Liver (tissue), 8 donors: ENCODE measurements at regions not wholly inside any gene's neighbourhood (a gene's known extent, or its start where the extent isn't known, plus 50 kb on each side); places are given as distances from the start of the nearest gene placed in this dataset.

Experiments
- DNase-seq: peaks from one replicate; pipeline ENCODE4 v3.0.0-alpha.2; 2017; ENCODE audit warnings: low spot score
- H3K27ac ChIP-seq, 2 donors: one replicate each; pipeline ENCODE4 v1.7.0; 2013; ENCODE audit warnings: inconsistent platforms in 2 of 2, low read length in 2 of 2, control low read depth in 1 of 2, low read depth in 1 of 2, mild to moderate bottlenecking in 1 of 2
- H3K27me3 ChIP-seq, 4 donors: one replicate each; pipeline versions ENCODE4 v1.6.1 to v1.7.0; 2013; ENCODE audit warnings: low read length in 3 of 4, inconsistent platforms in 1 of 4, mild to moderate bottlenecking in 1 of 4, moderate library complexity in 1 of 4; ENCODE audit not compliant: control insufficient read depth in 4 of 4, insufficient read depth in 4 of 4
- H3K36me3 ChIP-seq, 4 donors: one replicate each; pipeline versions ENCODE4 v1.6.1 to v1.7.0; 2013; ENCODE audit warnings: low read length in 3 of 4, mild to moderate bottlenecking in 3 of 4, low read depth in 1 of 4, moderate library complexity in 1 of 4; ENCODE audit not compliant: control insufficient read depth in 4 of 4, insufficient read depth in 3 of 4
- H3K4me1 ChIP-seq, 4 donors: one replicate each; pipeline versions ENCODE4 v1.6.1 to v1.7.0; 2013; ENCODE audit warnings: low read length in 3 of 4, mild to moderate bottlenecking in 3 of 4, moderate library complexity in 1 of 4; ENCODE audit not compliant: control insufficient read depth in 4 of 4, insufficient read depth in 4 of 4
- H3K4me3 ChIP-seq, 3 donors: one replicate each; pipeline versions ENCODE4 v1.6.1 to v1.7.0; 2013; ENCODE audit warnings: low read length in 3 of 3, control low read depth in 1 of 3, low read depth in 1 of 3, mild to moderate bottlenecking in 1 of 3
- H3K9ac ChIP-seq, 2 donors: one replicate each; pipeline ENCODE4 v1.7.0; 2013; ENCODE audit warnings: low read length in 2 of 2, mild to moderate bottlenecking in 2 of 2, moderate library complexity in 2 of 2, control low read depth in 1 of 2, low read depth in 1 of 2
- H3K9me3 ChIP-seq, 4 donors: one replicate each; pipeline versions ENCODE4 v1.6.1 to v1.7.0; 2013; ENCODE audit warnings: low read length in 3 of 4; ENCODE audit not compliant: control insufficient read depth in 4 of 4
- EGR1 ChIP-seq, 2 donors: IDR thresholded peaks; 2 replicates each; pipeline ENCODE4 v1.6.1; 2016 to 2018; ENCODE audit warnings: antibody characterized with exemption in 2 of 2, low read depth in 2 of 2
- FOXA1 ChIP-seq: IDR thresholded peaks from 2 replicates; pipeline ENCODE4 v1.6.1; 2016; ENCODE audit warnings: antibody characterized with exemption
- FOXA2 ChIP-seq: IDR thresholded peaks from 2 replicates; pipeline ENCODE4 v1.6.1; 2016; ENCODE audit warnings: antibody characterized with exemption
- GABPA ChIP-seq, 2 donors: IDR thresholded peaks in 1 of 2; conservative IDR thresholded peaks in 1 of 2; 2 replicates each; pipeline ENCODE4 v1.6.1; 2016; ENCODE audit warnings: antibody characterized with exemption in 2 of 2, mild to moderate bottlenecking in 1 of 2, moderate library complexity in 1 of 2
- HNF4A ChIP-seq, 2 donors: conservative IDR thresholded peaks; 2 replicates each; pipeline ENCODE4 v1.6.1; 2016; ENCODE audit warnings: antibody characterized with exemption in 2 of 2, mild to moderate bottlenecking in 2 of 2
- HNF4G ChIP-seq: IDR thresholded peaks from 2 replicates; pipeline ENCODE4 v1.6.1; 2016; ENCODE audit warnings: antibody characterized with exemption
- JUND ChIP-seq, 2 donors: IDR thresholded peaks; 2 replicates each; pipeline ENCODE4 v1.6.1; 2016; ENCODE audit warnings: antibody characterized with exemption in 2 of 2
- NR2F2 ChIP-seq: IDR thresholded peaks from 2 replicates; pipeline ENCODE4 v1.6.1; 2016; ENCODE audit warnings: antibody characterized with exemption
- RAD21 ChIP-seq, 2 donors: IDR thresholded peaks; 2 replicates each; pipeline ENCODE4 v1.6.1; 2016; ENCODE audit warnings: antibody characterized with exemption in 2 of 2, mild to moderate bottlenecking in 2 of 2
- RXRA ChIP-seq, 2 donors: IDR thresholded peaks; 2 replicates each; pipeline ENCODE4 v1.6.1; 2017 to 2018; ENCODE audit warnings: antibody characterized with exemption in 2 of 2, mild to moderate bottlenecking in 1 of 2
- WGBS: extraction: QIAGEN DNeasy Blood & Tissue Kit; methylation state at CpG from one replicate; pipeline ENCODE4 v1.1.7; 2013; 5-methylcytosine and 5-hydroxymethylcytosine counted together
- TF ChIP-seq, protein P1 (sequence below): IDR thresholded peaks from 2 replicates; pipeline ENCODE4 v1.6.1; 2016; ENCODE audit warnings: antibody characterized with exemption
- TF ChIP-seq, protein P2 (sequence below): fragments of 150-350 bp; IDR thresholded peaks from 2 replicates; pipeline ENCODE4 v1.5.1; 2017; ENCODE audit warnings: improper control_type of control experiment, low read depth, low read length; ENCODE audit not compliant: missing input control
- TF ChIP-seq, protein P3 (sequence below): IDR thresholded peaks from 2 replicates; pipeline ENCODE4 v1.6.1; 2016; ENCODE audit warnings: antibody characterized with exemption
- donor health status: healthy.
- donor health status: healthy.
- donor health status: healthy.
- donor health status: healthy.
- donor health status: healthy.

GRCh38 chr1:97004054-97004453 is 282.5 kb downstream of the PTBP2 start:
- Histone ChIP-seq H3K27me3 (no peaks in the 10 kb centered on the region), H3K4me3 (no peak overlapping the region), H3K9ac (no peak overlapping the region), H3K36me3 (no peaks in the 10 kb centered on the region), H3K4me1 (no peaks in the 10 kb centered on the region), H3K9me3 (no peaks in the 10 kb centered on the region), H3K27ac (no peak overlapping the region)
- TF ChIP-seq GABPA (IDR thresholded peaks at IDR 0.05 in 1 of 2, conservative IDR thresholded peaks at IDR 0.05 in 1 of 2) (no peak), NR2F2 (no peak), HNF4A (conservative IDR thresholded peaks at IDR 0.05) (no peak), EGR1 (IDR thresholded peaks at IDR 0.05; ENCODE audit: low read depth in 2 of 2) (no peak), HNF4G (no peak)
- TF ChIP-seq, protein P1, sequence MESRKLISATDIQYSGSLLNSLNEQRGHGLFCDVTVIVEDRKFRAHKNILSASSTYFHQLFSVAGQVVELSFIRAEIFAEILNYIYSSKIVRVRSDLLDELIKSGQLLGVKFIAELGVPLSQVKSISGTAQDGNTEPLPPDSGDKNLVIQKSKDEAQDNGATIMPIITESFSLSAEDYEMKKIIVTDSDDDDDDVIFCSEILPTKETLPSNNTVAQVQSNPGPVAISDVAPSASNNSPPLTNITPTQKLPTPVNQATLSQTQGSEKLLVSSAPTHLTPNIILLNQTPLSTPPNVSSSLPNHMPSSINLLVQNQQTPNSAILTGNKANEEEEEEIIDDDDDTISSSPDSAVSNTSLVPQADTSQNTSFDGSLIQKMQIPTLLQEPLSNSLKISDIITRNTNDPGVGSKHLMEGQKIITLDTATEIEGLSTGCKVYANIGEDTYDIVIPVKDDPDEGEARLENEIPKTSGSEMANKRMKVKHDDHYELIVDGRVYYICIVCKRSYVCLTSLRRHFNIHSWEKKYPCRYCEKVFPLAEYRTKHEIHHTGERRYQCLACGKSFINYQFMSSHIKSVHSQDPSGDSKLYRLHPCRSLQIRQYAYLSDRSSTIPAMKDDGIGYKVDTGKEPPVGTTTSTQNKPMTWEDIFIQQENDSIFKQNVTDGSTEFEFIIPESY, result no peak
- TF ChIP-seq, protein P2, sequence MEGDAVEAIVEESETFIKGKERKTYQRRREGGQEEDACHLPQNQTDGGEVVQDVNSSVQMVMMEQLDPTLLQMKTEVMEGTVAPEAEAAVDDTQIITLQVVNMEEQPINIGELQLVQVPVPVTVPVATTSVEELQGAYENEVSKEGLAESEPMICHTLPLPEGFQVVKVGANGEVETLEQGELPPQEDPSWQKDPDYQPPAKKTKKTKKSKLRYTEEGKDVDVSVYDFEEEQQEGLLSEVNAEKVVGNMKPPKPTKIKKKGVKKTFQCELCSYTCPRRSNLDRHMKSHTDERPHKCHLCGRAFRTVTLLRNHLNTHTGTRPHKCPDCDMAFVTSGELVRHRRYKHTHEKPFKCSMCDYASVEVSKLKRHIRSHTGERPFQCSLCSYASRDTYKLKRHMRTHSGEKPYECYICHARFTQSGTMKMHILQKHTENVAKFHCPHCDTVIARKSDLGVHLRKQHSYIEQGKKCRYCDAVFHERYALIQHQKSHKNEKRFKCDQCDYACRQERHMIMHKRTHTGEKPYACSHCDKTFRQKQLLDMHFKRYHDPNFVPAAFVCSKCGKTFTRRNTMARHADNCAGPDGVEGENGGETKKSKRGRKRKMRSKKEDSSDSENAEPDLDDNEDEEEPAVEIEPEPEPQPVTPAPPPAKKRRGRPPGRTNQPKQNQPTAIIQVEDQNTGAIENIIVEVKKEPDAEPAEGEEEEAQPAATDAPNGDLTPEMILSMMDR, result no peak
- DNase-seq, result no peak
- 80% methylated on average over 2 of the region's 2 CpGs for WGBS

DNA sequence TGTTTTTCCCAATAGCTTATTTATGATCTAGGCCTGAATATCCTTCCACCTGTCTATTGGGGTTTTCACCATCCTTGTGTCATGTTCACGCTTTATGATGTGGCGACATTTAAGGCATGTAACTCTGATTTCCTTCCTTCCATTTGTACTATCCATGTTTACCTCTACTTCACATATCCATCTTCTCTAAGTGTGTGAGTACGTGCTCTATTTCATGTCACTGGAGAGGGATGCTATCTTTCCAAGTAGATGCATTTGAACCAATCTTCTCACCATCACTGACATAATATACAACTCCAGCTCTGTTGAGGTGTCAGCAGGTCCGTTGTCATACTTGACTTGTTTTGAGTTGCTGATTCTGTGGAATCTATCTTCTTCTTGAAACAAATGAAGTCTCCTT is 283.2 kb downstream of the PTBP2 start:
- Histone ChIP-seq H3K9ac (no peak overlapping the region), H3K4me3 (no peak overlapping the region), H3K4me1 (no peaks in the 10 kb centered on the region), H3K36me3 (no peaks in the 10 kb centered on the region), H3K9me3 (no peaks in the 10 kb centered on the region), H3K27ac (no peak overlapping the region), H3K27me3 (no peaks in the 10 kb centered on the region)
- no peak for TF ChIP-seq HNF4G
- no peak for TF ChIP-seq GABPA (IDR thresholded peaks at IDR 0.05 in 1 of 2, conservative IDR thresholded peaks at IDR 0.05 in 1 of 2)
- TF ChIP-seq FOXA2, result no peak
- no peak for TF ChIP-seq EGR1 (IDR thresholded peaks at IDR 0.05; ENCODE audit: low read depth in 2 of 2)
- TF ChIP-seq RXRA (IDR thresholded peaks at IDR 0.05), result no peak
- no peak for TF ChIP-seq JUND (IDR thresholded peaks at IDR 0.05)
- TF ChIP-seq, protein P3, sequence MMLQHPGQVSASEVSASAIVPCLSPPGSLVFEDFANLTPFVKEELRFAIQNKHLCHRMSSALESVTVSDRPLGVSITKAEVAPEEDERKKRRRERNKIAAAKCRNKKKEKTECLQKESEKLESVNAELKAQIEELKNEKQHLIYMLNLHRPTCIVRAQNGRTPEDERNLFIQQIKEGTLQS, result no peak
- TF ChIP-seq, protein P1, result no peak
- no peak for TF ChIP-seq RAD21 (IDR thresholded peaks at IDR 0.05)
- TF ChIP-seq HNF4A (conservative IDR thresholded peaks at IDR 0.05), result no peak
- TF ChIP-seq FOXA1, result no peak
- TF ChIP-seq NR2F2, result no peak
- WGBS, result 92% methylated on average over 4 of the region's 4 CpGs
- no peak for DNase-seq
